OCI-LY7 (cell line): ENCODE measurements at regions not wholly inside any gene's neighbourhood (a gene's known extent, or its start where the extent isn't known, plus 50 kb on each side); places are given as distances from the start of the nearest gene placed in this dataset.
A peak's percentile ranks its signal among the peaks of the same experiment; 100 is the strongest.

Experiments
- BruUV-seq: library from RNA; stranded (reverse); fragments of 400-500 nt; replicated peaks from 2 replicates; lab custom pipeline; 2021; lab: Mats Ljungman, UMichigan
- CTCF ChIA-PET: fragments of 300-600 bp; sonication (Branson Sonifier 250); formaldehyde crosslinking; loops from one replicate; lab custom pipeline; 2022; ENCODE audit warnings: antibody characterized with exemption; ENCODE audit not compliant: unreplicated experiment; lab: Charles Lee
- POLR2A ChIA-PET: fragments of 300-600 bp; sonication (Branson Sonifier 250); formaldehyde crosslinking; loops from one replicate; lab custom pipeline; 2022; ENCODE audit warnings: antibody characterized with exemption; lab: Charles Lee
- DNase-seq: peaks from one replicate; pipeline ENCODE4 v3.0.0-alpha.2; 2015; ENCODE audit warnings: low spot score
- H2AFZ ChIP-seq: fragments of 200-600 bp; sonication (generic), shearing (Covaris generic); 2 replicates; pipeline ENCODE4 v1.6.1; 2014; ENCODE audit warnings: mild to moderate bottlenecking, antibody characterized with exemption, low read length, moderate library complexity
- H3K27ac ChIP-seq: fragments of 200-600 bp; sonication (generic); 2 replicates; pipeline ENCODE4 v1.5.1; 2014; ENCODE audit warnings: mixed run types, low read depth, mild to moderate bottlenecking, moderate library complexity, low read length, inconsistent platforms; ENCODE audit not compliant: poor library complexity, severe bottlenecking
- H3K36me3 ChIP-seq: fragments of 200-600 bp; sonication (generic); 2 replicates; pipeline ENCODE4 v1.6.1; 2014; ENCODE audit warnings: mild to moderate bottlenecking, antibody characterized with exemption, low read length, moderate library complexity, mixed read lengths; ENCODE audit not compliant: insufficient read depth
- H3K4me1 ChIP-seq: fragments of 200-600 bp; sonication (generic); 2 replicates; pipeline ENCODE4 v1.5.1; 2014; ENCODE audit warnings: mild to moderate bottlenecking, low read length; ENCODE audit not compliant: insufficient read depth, poor library complexity, severe bottlenecking
- H3K4me2 ChIP-seq: fragments of 200-600 bp; sonication (generic); 2 replicates; pipeline ENCODE4 v1.6.1; 2014; ENCODE audit warnings: mild to moderate bottlenecking, low read length
- H3K4me3 ChIP-seq: fragments of 200-600 bp; sonication (generic); 2 replicates; pipeline ENCODE4 v1.5.1; 2014; ENCODE audit warnings: mild to moderate bottlenecking, low read depth, low read length; ENCODE audit not compliant: poor library complexity, severe bottlenecking
- H3K79me2 ChIP-seq: fragments of 200-600 bp; sonication (generic); 2 replicates; pipeline ENCODE4 v1.6.1; 2016; ENCODE audit warnings: low read depth, mild to moderate bottlenecking, low read length, moderate library complexity, mixed read lengths; ENCODE audit not compliant: insufficient read depth
- H3K9me2 ChIP-seq: fragments of 200-600 bp; sonication (generic); 2 replicates; pipeline ENCODE4 v1.6.1; 2016; ENCODE audit warnings: mild to moderate bottlenecking, low read length, mixed read lengths; ENCODE audit not compliant: insufficient read depth
- H3K9me3 ChIP-seq: fragments of 200-600 bp; sonication (generic); 2 replicates; pipeline ENCODE4 v1.6.1; 2014; ENCODE audit warnings: mild to moderate bottlenecking, mixed run types, low read length, mixed read lengths
- H4K20me1 ChIP-seq: fragments of 200-600 bp; sonication (generic); 2 replicates; pipeline ENCODE4 v1.6.1; 2014; ENCODE audit warnings: mild to moderate bottlenecking, antibody characterized with exemption, low read length, moderate library complexity, mixed read lengths; ENCODE audit not compliant: insufficient read depth
- CTCF ChIP-seq: fragments of 200-600 bp; sonication (generic); conservative IDR thresholded peaks from 2 replicates; pipeline ENCODE4 v1.5.1; 2014; ENCODE audit warnings: mild to moderate bottlenecking, antibody characterized with exemption, low read length, moderate library complexity, mixed read lengths
- EZH2phosphoT487 ChIP-seq: fragments of 200-600 bp; sonication (generic); IDR thresholded peaks from 2 replicates; pipeline ENCODE4 v1.6.1; 2018; ENCODE audit warnings: low read depth, borderline replicate concordance, mild to moderate bottlenecking, mixed run types, antibody characterized with exemption, low read length, moderate library complexity, mixed read lengths
- intact Hi-C: fragments of 100-400 bp; cut with micrococcal nuclease; formaldehyde crosslinking; loops from one replicate; pipeline ENCODE4 v1.10.0; 2022; ENCODE audit not compliant: unreplicated experiment

GRCh38 chr4:166577639-166578038 lies 656.7 kb downstream of the SPOCK3 start:
- no peaks in the 10 kb centered on the region for H3K79me2 ChIP-seq
- POLR2A ChIA-PET: no interaction called here
- H2AFZ ChIP-seq: no peak overlapping the region
- H3K4me2 ChIP-seq: no peak overlapping the region
- CTCF ChIA-PET: no interaction called here
- BruUV-seq: no TSS peak
- H3K4me3 ChIP-seq: no peak overlapping the region
- H4K20me1 ChIP-seq: no peaks in the 10 kb centered on the region
- no peaks in the 10 kb centered on the region for H3K9me3 ChIP-seq
- no peaks in the 10 kb centered on the region for H3K4me1 ChIP-seq
- H3K9me2 ChIP-seq: no peaks in the 10 kb centered on the region
- intact Hi-C loops: no loop called here
- no peaks in the 10 kb centered on the region for H3K36me3 ChIP-seq
- DNase-seq: no peak
- TF ChIP-seq EZH2phosphoT487 (no peak), CTCF (no peak)
- H3K27ac ChIP-seq: no peak overlapping the region

- no TSS peak for BruUV-seq
- no peak overlapping the region for H3K4me2 ChIP-seq
- H3K9me2 ChIP-seq: no peaks in the 10 kb centered on the region
- POLR2A ChIA-PET: no interaction called here
- TF ChIP-seq CTCF (no peak), EZH2phosphoT487 (no peak)
- no peak overlapping the region for H2AFZ ChIP-seq
- CTCF ChIA-PET: no interaction called here
- H3K27ac ChIP-seq: no peak overlapping the region
- no peak for DNase-seq
- H4K20me1 ChIP-seq: no peaks in the 10 kb centered on the region
- no peak overlapping the region for H3K4me3 ChIP-seq
- no peaks in the 10 kb centered on the region for H3K79me2 ChIP-seq
- H3K36me3 ChIP-seq: no peaks in the 10 kb centered on the region
- H3K4me1 ChIP-seq: no peaks in the 10 kb centered on the region
- no peaks in the 10 kb centered on the region for H3K9me3 ChIP-seq
- intact Hi-C loops: no loop called here
Measured at GRCh38 chr4:166585491-166585890, 648.8 kb downstream of the SPOCK3 start.

GRCh38 chr4:166594326-166594946 lies 639.9 kb downstream of the SPOCK3 start:
- no peak overlapping the region for H3K27ac ChIP-seq
- H3K4me2 ChIP-seq: no peak overlapping the region
- no peak overlapping the region for H3K4me3 ChIP-seq
- no peak overlapping the region for H2AFZ ChIP-seq
- intact Hi-C loops: loop anchor here (10.0 kb wide), 1 partner anchor 420 kb away; no protein-coding TSS in a partner anchor
- TF ChIP-seq EZH2phosphoT487 (no peak), CTCF (peak; percentile 50; the same call in 1 of the 2 replicates)
- no peaks in the 10 kb centered on the region for H4K20me1 ChIP-seq
- H3K9me2 ChIP-seq: no peaks in the 10 kb centered on the region
- H3K9me3 ChIP-seq: no peaks in the 10 kb centered on the region; the same call in 1 of the 2 replicates
- ChIA-PET POLR2A (interaction anchor here (0.5 to 0.6 kb wide), 2 partner anchors 23 to 568 kb away, joined by 3 to 4 read pairs; no protein-coding TSS in a partner anchor), CTCF (no interaction called here)
- H3K79me2 ChIP-seq: no peaks in the 10 kb centered on the region
- no peaks in the 10 kb centered on the region for H3K4me1 ChIP-seq
- no TSS peak for BruUV-seq
- peak; percentile 0 for DNase-seq
- no peaks in the 10 kb centered on the region for H3K36me3 ChIP-seq
